Heart left ventricle (tissue), 16 donors: ENCODE measurements at regions not wholly inside any gene's neighbourhood (a gene's known extent, or its start where the extent isn't known, plus 50 kb on each side); places are given as distances from the start of the nearest gene placed in this dataset.

Experiments
- ATAC-seq, 4 donors: fragments of 200-7000 bp; cut with Tn5 transposase; one replicate each; pipeline ENCODE4 v1.9.1; 2020 to 2022; ENCODE audit warnings: moderate library complexity in 4 of 4, mild to moderate bottlenecking in 3 of 4, moderate number of reproducible peaks in 1 of 4
- DNase-seq, 5 donors: peaks; one replicate each; pipeline ENCODE4 v3.0.0-alpha.2; 2020
- H3K27ac ChIP-seq, 12 donors: fragments of 200-600 bp; sonication (generic) in 4 of 12; one replicate each; pipeline versions ENCODE4 v1.5.0 to v1.8.0; 2016 to 2022; ENCODE audit warnings: mild to moderate bottlenecking in 2 of 12
- H3K27me3 ChIP-seq, 9 donors: fragments of 200-600 bp; sonication (generic) in 2 of 9; one replicate each; pipeline versions ENCODE4 v1.5.1 to v1.8.0; 2016 to 2022; ENCODE audit warnings: mild to moderate bottlenecking in 3 of 9
- H3K36me3 ChIP-seq, 9 donors: fragments of 200-600 bp; sonication (generic) in 2 of 9; one replicate each; pipeline versions ENCODE4 v1.5.0 to v1.8.0; 2018 to 2022; ENCODE audit warnings: mild to moderate bottlenecking in 2 of 9
- H3K4me1 ChIP-seq, 12 donors: fragments of 200-600 bp; sonication (generic) in 4 of 12; one replicate each; pipeline versions ENCODE4 v1.5.0 to v1.8.0; 2016 to 2022; ENCODE audit warnings: mild to moderate bottlenecking in 3 of 12
- H3K4me3 ChIP-seq, 12 donors: fragments of 200-600 bp; sonication (generic) in 4 of 12; one replicate each; pipeline versions ENCODE4 v1.5.0 to v1.8.0; 2017 to 2022; ENCODE audit warnings: mild to moderate bottlenecking in 9 of 12, moderate library complexity in 4 of 12
- H3K9me3 ChIP-seq, 12 donors: fragments of 200-600 bp; sonication (generic) in 4 of 12; one replicate each; pipeline versions ENCODE4 v1.5.0 to v1.8.0; 2016 to 2022; ENCODE audit warnings: mild to moderate bottlenecking in 1 of 12
- POLR2A ChIP-seq, 2 donors: fragments of 450-650 bp; IDR thresholded peaks; one replicate each; pipeline ENCODE4 v1.6.1; 2017; ENCODE audit warnings: antibody characterized with exemption in 2 of 2, mild to moderate bottlenecking in 2 of 2, moderate library complexity in 2 of 2
- WGBS, 4 donors: extraction: QIAGEN DNeasy Blood & Tissue Kit in 2 of 4; methylation state at CpG; one replicate each; pipeline versions ENCODE4 v1.1.5 to v1.1.7; 2013 to 2018; 5-methylcytosine and 5-hydroxymethylcytosine counted together
- intact Hi-C, 10 donors: fragments of 100-400 bp; cut with DNase I; formaldehyde crosslinking; loops; one replicate each; pipeline versions ENCODE4 v1.11.1 to v1.14.2; 2022
- TF ChIP-seq, protein P1 (sequence below), 12 donors: fragments of 200-600 bp; sonication (generic) in 4 of 12; IDR thresholded peaks; one replicate each; pipeline versions ENCODE4 v1.5.0 to v1.8.0; 2018 to 2022; ENCODE audit warnings: antibody characterized with exemption in 12 of 12, mild to moderate bottlenecking in 5 of 12
- donor health status: ischemic (EF 13 %, LVEDD 7.1; RV severe dilation, severe dysfunction).
- donor health status: healthy with polysubstance abuse.
- donor health status: DM: no; HTN: yes; CAD: no.
- donor health status: DM: no; HTN: no; CAD: no.
- donor health status: ischemic (EF 25% LVEDD 6.9; RV normal size, moderate dysfunction).
- donor health status: ischemic (EF 25% LVEDD 5.7; RV mildly dilated, moderate dysfunction).
- donor health status: healthy.
- donor health status: DM: yes; HTN: yes; CAD: no.
- donor health status: ischemic (EF 35%, LVEDD 5.7; RV mildly dilated, moderate dysfunction).
- donor health status: nonischemic (EF 11% LVEDD 7.7; RV severe dilation, severe dysfunction).
- donor health status: DM: yes; HTN: yes; CAD: no.
- donor health status: PGD.
- donor health status: ischemic (EF 29% LVEDD 5.4; RV normal size, mild dysfunction).
- donor health status: nonischemic (EF 23%, LVEDD 6.1; RV moderate dilation, normal function).

DNA sequence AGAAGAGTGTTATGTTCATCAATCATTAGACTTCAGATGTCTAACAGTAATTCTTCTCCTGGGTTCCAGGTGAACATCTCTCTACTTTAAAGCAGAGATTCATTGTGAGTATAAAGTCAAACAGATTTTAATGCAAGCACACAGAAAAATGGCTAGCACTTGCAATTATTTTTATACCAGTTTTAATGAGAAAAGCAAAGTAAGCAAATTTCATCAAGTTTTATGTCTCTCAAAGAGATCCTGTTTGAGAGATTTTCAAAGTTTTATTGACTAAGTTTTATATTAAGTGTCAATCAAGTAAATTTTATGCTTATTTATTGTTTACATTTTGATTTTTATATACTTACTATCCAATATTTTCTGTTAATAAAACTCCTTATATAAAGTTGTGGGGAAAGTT, 1628.5 kb downstream of the HACE1 start:
- no peak for ATAC-seq
- Histone ChIP-seq H3K4me3 (no peak overlapping the region), H3K4me1 (no peaks in the 10 kb centered on the region), H3K27ac (no peak overlapping the region), H3K9me3 (peaks cover 0 to 24% (median 6%) of the 10 kb centered on the region in 12 donors), H3K27me3 (no peaks in the 10 kb centered on the region), H3K36me3 (no peaks in the 10 kb centered on the region)
- intact Hi-C loops = no loop called here
- TF ChIP-seq, protein P1, sequence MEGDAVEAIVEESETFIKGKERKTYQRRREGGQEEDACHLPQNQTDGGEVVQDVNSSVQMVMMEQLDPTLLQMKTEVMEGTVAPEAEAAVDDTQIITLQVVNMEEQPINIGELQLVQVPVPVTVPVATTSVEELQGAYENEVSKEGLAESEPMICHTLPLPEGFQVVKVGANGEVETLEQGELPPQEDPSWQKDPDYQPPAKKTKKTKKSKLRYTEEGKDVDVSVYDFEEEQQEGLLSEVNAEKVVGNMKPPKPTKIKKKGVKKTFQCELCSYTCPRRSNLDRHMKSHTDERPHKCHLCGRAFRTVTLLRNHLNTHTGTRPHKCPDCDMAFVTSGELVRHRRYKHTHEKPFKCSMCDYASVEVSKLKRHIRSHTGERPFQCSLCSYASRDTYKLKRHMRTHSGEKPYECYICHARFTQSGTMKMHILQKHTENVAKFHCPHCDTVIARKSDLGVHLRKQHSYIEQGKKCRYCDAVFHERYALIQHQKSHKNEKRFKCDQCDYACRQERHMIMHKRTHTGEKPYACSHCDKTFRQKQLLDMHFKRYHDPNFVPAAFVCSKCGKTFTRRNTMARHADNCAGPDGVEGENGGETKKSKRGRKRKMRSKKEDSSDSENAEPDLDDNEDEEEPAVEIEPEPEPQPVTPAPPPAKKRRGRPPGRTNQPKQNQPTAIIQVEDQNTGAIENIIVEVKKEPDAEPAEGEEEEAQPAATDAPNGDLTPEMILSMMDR (IDR thresholded peaks at IDR 0.05) = no peak
- no peak for TF ChIP-seq POLR2A (IDR thresholded peaks at IDR 0.05)
- DNase-seq = no peak

GRCh38 chr6:103215847-103216246, 1643.9 kb downstream of the HACE1 start:
- DNase-seq = no peak
- ATAC-seq = no peak
- H3K4me3 ChIP-seq = no peak overlapping the region

DNA sequence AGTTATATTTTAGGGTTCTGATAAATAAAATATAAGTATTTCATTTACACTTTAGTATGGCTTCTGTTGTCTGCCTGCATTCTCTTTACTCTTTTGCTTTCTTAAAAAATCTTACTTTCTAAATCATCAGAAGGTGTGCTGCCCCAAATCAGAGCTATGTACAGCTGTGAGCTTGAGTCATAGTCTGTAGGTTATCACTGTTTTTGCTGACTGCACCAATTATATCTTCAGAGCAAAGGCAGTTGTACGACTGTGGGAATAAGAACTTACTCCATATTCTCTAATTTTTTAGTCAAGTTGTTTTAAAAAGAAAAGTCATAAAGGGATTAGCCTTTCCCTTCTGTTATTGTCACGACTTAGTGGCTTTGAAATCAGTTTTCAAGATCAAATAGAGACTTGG, 1649.0 kb downstream of the HACE1 start:
- WGBS, 4 donors = 24 to 32% (median 27%) methylated on average over 2 of the region's 2 CpGs
- intact Hi-C loops = no loop called here
- ATAC-seq (no peak), DNase-seq (no peak)
- Histone ChIP-seq H3K9me3 (no peaks in the 10 kb centered on the region), H3K27me3 (no peaks in the 10 kb centered on the region), H3K4me3 (no peak overlapping the region), H3K36me3 (no peaks in the 10 kb centered on the region), H3K27ac (no peak overlapping the region), H3K4me1 (no peaks in the 10 kb centered on the region)
- TF ChIP-seq POLR2A (IDR thresholded peaks at IDR 0.05) = no peak

More at GRCh38 chr6:103215847-103216246, 1643.9 kb downstream of the HACE1 start:
- intact Hi-C loops = no loop called here
- Histone ChIP-seq H3K36me3 (no peaks in the 10 kb centered on the region), H3K4me1 (no peaks in the 10 kb centered on the region), H3K27me3 (no peaks in the 10 kb centered on the region), H3K9me3 (no peaks in the 10 kb centered on the region), H3K27ac (no peak overlapping the region)
- TF ChIP-seq POLR2A (IDR thresholded peaks at IDR 0.05) = no peak
- TF ChIP-seq, protein P1 (IDR thresholded peaks at IDR 0.05) = no peak

DNA sequence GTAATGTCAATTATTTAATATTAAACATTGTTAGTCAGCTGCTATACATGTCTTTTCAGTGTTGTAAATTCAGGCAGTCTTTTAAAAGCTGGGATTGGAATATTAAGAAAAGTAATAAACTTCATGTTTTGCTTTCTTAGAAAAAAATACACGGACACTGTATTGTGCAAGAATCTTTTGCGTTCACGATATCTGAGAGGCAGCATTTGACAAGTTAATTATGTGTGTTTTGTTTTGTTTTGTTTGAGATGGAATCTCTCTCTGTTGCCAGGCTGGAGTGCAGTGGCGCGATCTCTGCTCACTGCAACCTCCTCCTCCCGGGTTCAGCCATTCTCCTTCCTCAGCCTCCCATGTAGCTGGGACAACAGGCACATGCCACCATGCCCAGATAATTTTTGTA, 1661.3 kb downstream of the HACE1 start:
- no peak for ATAC-seq
- Histone ChIP-seq H3K4me3 (no peak overlapping the region), H3K36me3 (no peaks in the 10 kb centered on the region), H3K4me1 (no peaks in the 10 kb centered on the region), H3K27me3 (no peaks in the 10 kb centered on the region), H3K9me3 (peaks cover 0 to 3% (median 0%) of the 10 kb centered on the region in 12 donors), H3K27ac (no peak overlapping the region)
- DNase-seq = no peak
- TF ChIP-seq POLR2A (IDR thresholded peaks at IDR 0.05) = no peak
- TF ChIP-seq, protein P1 (IDR thresholded peaks at IDR 0.05) = no peak
- WGBS, 4 donors = 64 to 72% (median 69%) methylated on average over 6 of the region's 6 CpGs
- intact Hi-C loops = no loop called here

GRCh38 chr6:103193413-103193812, 1666.3 kb downstream of the HACE1 start:
- 47 to 55% (median 50%) methylated on average over 3 of the region's 3 CpGs for WGBS, 4 donors
- Histone ChIP-seq H3K27ac (no peak overlapping the region), H3K36me3 (no peaks in the 10 kb centered on the region), H3K27me3 (no peaks in the 10 kb centered on the region), H3K4me3 (no peak overlapping the region), H3K9me3 (no peaks in the 10 kb centered on the region), H3K4me1 (no peaks in the 10 kb centered on the region)
- no peak for TF ChIP-seq POLR2A (IDR thresholded peaks at IDR 0.05)
- TF ChIP-seq, protein P1 (IDR thresholded peaks at IDR 0.05) = no peak
- no peak for ATAC-seq
- intact Hi-C loops = no loop called here
- no peak for DNase-seq
